Subcutaneous abdominal adipose tissue (tissue), 5 donors: ENCODE measurements at regions not wholly inside any gene's neighbourhood (a gene's known extent, or its start where the extent isn't known, plus 50 kb on each side); places are given as distances from the start of the nearest gene placed in this dataset.

Experiments
- H3K27ac ChIP-seq: one replicate; pipeline ENCODE4 v1.7.0; 2013; ENCODE audit warnings: low read depth, mild to moderate bottlenecking, inconsistent platforms, low read length, moderate library complexity
- H3K27me3 ChIP-seq, 5 donors: one replicate each; pipeline ENCODE4 v1.7.0; 2013; ENCODE audit warnings: low read length in 5 of 5, inconsistent platforms in 1 of 5; ENCODE audit not compliant: control insufficient read depth in 5 of 5, insufficient read depth in 4 of 5
- H3K36me3 ChIP-seq, 5 donors: one replicate each; pipeline ENCODE4 v1.7.0; 2013; ENCODE audit warnings: low read length in 5 of 5; ENCODE audit not compliant: control insufficient read depth in 5 of 5, insufficient read depth in 5 of 5
- H3K4me1 ChIP-seq, 5 donors: one replicate each; pipeline ENCODE4 v1.7.0; 2013; ENCODE audit warnings: low read length in 5 of 5, mild to moderate bottlenecking in 3 of 5, moderate library complexity in 1 of 5; ENCODE audit not compliant: control insufficient read depth in 5 of 5, insufficient read depth in 5 of 5
- H3K4me3 ChIP-seq, 5 donors: one replicate each; pipeline ENCODE4 v1.7.0; 2013; ENCODE audit warnings: low read length in 5 of 5, low read depth in 1 of 5
- H3K9ac ChIP-seq, 5 donors: one replicate each; pipeline ENCODE4 v1.7.0; 2013; ENCODE audit warnings: low read length in 5 of 5, mild to moderate bottlenecking in 4 of 5, moderate library complexity in 3 of 5
- H3K9me3 ChIP-seq, 5 donors: one replicate each; pipeline ENCODE4 v1.7.0; 2013; ENCODE audit warnings: low read length in 5 of 5; ENCODE audit not compliant: control insufficient read depth in 5 of 5
- donor health status: healthy.
- donor health status: healthy.
- donor health status: healthy.
- donor health status: healthy.
- donor health status: healthy.

- Histone ChIP-seq H3K9me3 (no peaks in the 10 kb centered on the region), H3K27me3 (no peaks in the 10 kb centered on the region), H3K27ac (no peak overlapping the region), H3K36me3 (no peaks in the 10 kb centered on the region), H3K4me3 (no peak overlapping the region), H3K4me1 (peaks cover 0 to 11% (median 0%) of the 10 kb centered on the region in 5 donors), H3K9ac (no peak overlapping the region)
Measured at GRCh38 chr2:56713161-56713676, 529.4 kb downstream of the CCDC85A start.

DNA sequence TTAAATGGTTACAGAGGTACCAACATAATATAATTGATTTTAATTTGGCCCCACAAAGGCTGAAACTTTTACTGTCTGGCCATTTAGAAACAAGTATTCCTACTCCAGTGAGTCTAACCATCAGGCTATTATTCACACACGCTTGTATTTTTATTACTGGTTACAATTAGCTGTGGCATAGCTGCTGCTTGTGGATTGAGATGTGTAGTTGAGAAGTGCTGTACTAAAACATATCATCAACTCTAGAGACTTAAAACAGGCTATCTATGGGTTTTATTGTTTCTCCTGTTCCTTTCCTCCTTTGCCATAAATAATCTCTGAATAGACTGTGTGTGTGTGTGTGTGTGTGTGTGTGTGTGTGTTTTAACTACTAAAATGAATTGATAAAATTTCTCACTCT, 530.2 kb downstream of the CCDC85A start:
- no peak overlapping the region for H3K27ac ChIP-seq
- no peak overlapping the region for H3K9ac ChIP-seq
- no peak overlapping the region for H3K4me3 ChIP-seq
- H3K36me3 ChIP-seq: no peaks in the 10 kb centered on the region
- no peaks in the 10 kb centered on the region for H3K27me3 ChIP-seq
- peaks cover 0 to 3% (median 0%) of the 10 kb centered on the region in 5 donors for H3K9me3 ChIP-seq
- peaks cover 0 to 11% (median 0%) of the 10 kb centered on the region in 5 donors for H3K4me1 ChIP-seq

DNA sequence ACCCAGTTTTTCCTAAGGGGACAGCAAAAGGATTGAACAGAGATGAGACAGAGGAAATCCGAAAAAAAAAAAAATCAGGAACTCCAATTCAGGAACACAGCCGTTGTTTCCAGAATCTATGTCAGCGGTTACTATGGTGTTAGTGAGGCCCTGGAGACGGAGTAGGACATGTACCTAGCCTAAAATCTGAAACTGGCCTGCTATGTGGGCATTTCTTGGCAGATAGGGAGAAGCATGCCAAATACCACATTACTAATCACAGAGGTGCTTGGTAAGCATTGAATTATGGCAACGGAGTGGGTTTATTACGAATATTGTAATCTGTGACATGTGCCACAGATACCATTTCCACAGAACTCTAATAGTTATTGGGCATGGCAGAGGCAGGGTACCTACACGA, 530.6 kb downstream of the CCDC85A start:
- no peaks in the 10 kb centered on the region for H3K27me3 ChIP-seq
- H3K27ac ChIP-seq: no peak overlapping the region
- no peaks in the 10 kb centered on the region for H3K36me3 ChIP-seq
- peaks cover 0 to 4% (median 0%) of the 10 kb centered on the region in 5 donors for H3K9me3 ChIP-seq
- H3K9ac ChIP-seq: no peak overlapping the region
- H3K4me3 ChIP-seq: no peak overlapping the region
- H3K4me1 ChIP-seq: peaks cover 0 to 11% (median 0%) of the 10 kb centered on the region in 5 donors

DNA sequence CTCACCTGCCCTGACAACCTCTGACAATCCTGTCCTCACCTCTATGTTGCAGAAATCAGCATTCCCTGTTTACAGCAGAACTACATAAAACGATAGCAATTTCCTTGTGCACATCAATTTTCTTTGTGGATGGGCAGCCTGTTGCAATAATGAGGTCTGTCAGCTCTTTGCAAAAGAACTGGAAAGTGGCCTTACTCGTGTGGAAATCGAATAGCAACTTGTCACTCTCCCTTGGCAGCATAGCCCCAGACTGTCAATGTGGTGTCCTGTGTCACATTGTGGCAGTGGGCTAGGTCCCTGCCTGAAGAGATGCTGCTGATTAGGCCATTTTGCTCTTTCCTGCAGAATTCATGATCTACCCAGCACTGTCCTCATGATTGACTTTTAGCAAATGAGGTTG, 531.9 kb downstream of the CCDC85A start:
- no peaks in the 10 kb centered on the region for H3K36me3 ChIP-seq
- no peaks in the 10 kb centered on the region for H3K27me3 ChIP-seq
- H3K27ac ChIP-seq: no peak overlapping the region
- no peak overlapping the region for H3K9ac ChIP-seq
- H3K9me3 ChIP-seq: peaks cover 0 to 5% (median 0%) of the 10 kb centered on the region in 5 donors
- H3K4me1 ChIP-seq: peaks cover 0 to 11% (median 0%) of the 10 kb centered on the region in 5 donors
- no peak overlapping the region for H3K4me3 ChIP-seq

- Histone ChIP-seq H3K4me1 (peaks cover 0 to 6% (median 0%) of the 10 kb centered on the region in 5 donors), H3K9ac (no peak overlapping the region), H3K4me3 (no peak overlapping the region), H3K27me3 (no peaks in the 10 kb centered on the region), H3K27ac (no peak overlapping the region), H3K9me3 (peaks cover 0 to 5% (median 1%) of the 10 kb centered on the region in 5 donors), H3K36me3 (no peaks in the 10 kb centered on the region)
Measured at GRCh38 chr2:56718413-56718812, 534.6 kb downstream of the CCDC85A start.

DNA sequence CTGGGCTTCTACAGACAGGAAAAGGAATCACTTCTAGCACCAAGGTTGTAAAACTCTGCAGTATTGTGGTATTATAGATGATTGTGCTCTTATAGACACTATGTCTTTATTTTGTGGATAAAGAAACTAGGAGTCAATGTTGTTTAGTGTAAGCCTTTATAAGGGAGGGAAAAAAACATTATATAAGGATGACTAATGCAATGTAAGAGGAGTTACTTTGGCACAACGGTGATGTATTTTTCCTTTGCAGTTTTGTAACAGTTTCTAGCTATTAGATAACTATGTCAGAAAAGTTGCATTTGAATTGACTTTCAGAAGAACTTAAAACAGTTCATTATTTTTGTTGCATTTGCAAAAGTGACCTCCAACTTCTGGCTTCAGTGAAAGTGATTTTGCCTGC, 545.4 kb downstream of the CCDC85A start:
- no peak overlapping the region for H3K4me3 ChIP-seq
- no peaks in the 10 kb centered on the region for H3K4me1 ChIP-seq
- no peak overlapping the region for H3K9ac ChIP-seq
- H3K27me3 ChIP-seq: no peaks in the 10 kb centered on the region
- H3K36me3 ChIP-seq: no peaks in the 10 kb centered on the region
- peaks cover 0 to 12% (median 8%) of the 10 kb centered on the region in 5 donors for H3K9me3 ChIP-seq
- H3K27ac ChIP-seq: no peak overlapping the region

DNA sequence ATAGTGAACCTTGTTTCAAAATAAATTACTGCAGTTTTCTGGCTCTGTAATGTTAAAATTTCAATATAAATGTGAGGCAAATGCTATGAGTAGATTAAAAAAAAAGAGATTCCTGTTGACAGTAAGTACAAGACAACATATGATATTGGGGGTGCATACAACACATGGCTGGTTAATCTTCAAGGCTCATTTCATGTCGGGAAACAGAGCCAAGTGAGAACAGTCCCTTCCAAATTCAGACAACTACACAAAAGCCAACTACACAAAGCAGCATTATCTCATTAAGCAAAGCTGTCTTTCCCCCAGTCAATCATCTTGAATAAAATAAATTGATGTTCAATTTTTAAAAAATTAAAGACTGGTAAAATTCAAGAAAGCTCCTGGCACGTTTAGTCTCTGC, 549.2 kb downstream of the CCDC85A start:
- Histone ChIP-seq H3K27me3 (no peaks in the 10 kb centered on the region), H3K9ac (no peak overlapping the region), H3K9me3 (peaks cover 0 to 9% (median 3%) of the 10 kb centered on the region in 5 donors), H3K4me1 (no peaks in the 10 kb centered on the region), H3K27ac (no peak overlapping the region), H3K36me3 (no peaks in the 10 kb centered on the region), H3K4me3 (no peak overlapping the region)

GRCh38 chr2:56739413-56739812, 555.6 kb downstream of the CCDC85A start:
- peaks cover 0 to 9% (median 3%) of the 10 kb centered on the region in 5 donors for H3K9me3 ChIP-seq
- peaks cover 0 to 26% (median 3%) of the 10 kb centered on the region in 5 donors for H3K4me1 ChIP-seq
- no peak overlapping the region for H3K27ac ChIP-seq
- no peaks in the 10 kb centered on the region for H3K36me3 ChIP-seq
- H3K9ac ChIP-seq: no peak overlapping the region
- H3K4me3 ChIP-seq: no peak overlapping the region
- no peaks in the 10 kb centered on the region for H3K27me3 ChIP-seq

- peaks cover 0 to 26% (median 3%) of the 10 kb centered on the region in 5 donors for H3K4me1 ChIP-seq
- no peak overlapping the region for H3K9ac ChIP-seq
- H3K27ac ChIP-seq: peak overlapping the region; percentile 52
- no peaks in the 10 kb centered on the region for H3K36me3 ChIP-seq
- H3K4me3 ChIP-seq: no peak overlapping the region
- H3K27me3 ChIP-seq: no peaks in the 10 kb centered on the region
- H3K9me3 ChIP-seq: no peaks in the 10 kb centered on the region
Measured at GRCh38 chr2:56741601-56742102, 557.9 kb downstream of the CCDC85A start.

- no peak overlapping the region for H3K9ac ChIP-seq
- no peaks in the 10 kb centered on the region for H3K36me3 ChIP-seq
- no peaks in the 10 kb centered on the region for H3K9me3 ChIP-seq
- peaks cover 0 to 26% (median 3%) of the 10 kb centered on the region in 5 donors for H3K4me1 ChIP-seq
- no peak overlapping the region for H3K27ac ChIP-seq
- H3K27me3 ChIP-seq: no peaks in the 10 kb centered on the region
- H3K4me3 ChIP-seq: no peak overlapping the region
Measured at GRCh38 chr2:56743807-56744206, 560.0 kb downstream of the CCDC85A start.
